Peyer's patch (tissue), 4 donors: ENCODE measurements at regions not wholly inside any gene's neighbourhood (a gene's known extent, or its start where the extent isn't known, plus 50 kb on each side); places are given as distances from the start of the nearest gene placed in this dataset.
"Not testable (repeated sequence)": the region's sequence is repeated elsewhere in the genome, so short reads cannot be mapped to it uniquely, and the experiment has no call there.

ENCODE experiments used
- DNase-seq, 3 donors: peaks; one replicate each; pipeline ENCODE4 v3.0.0-alpha.2; 2017 to 2019
- H3K27ac ChIP-seq, 4 donors: fragments of 200-600 bp; sonication (generic); one replicate each; pipeline ENCODE4 v1.5.1; 2016 to 2019
- H3K27me3 ChIP-seq, 2 donors: fragments of 200-600 bp; sonication (generic); one replicate each; pipeline ENCODE4 v1.5.1; 2019
- H3K36me3 ChIP-seq, 3 donors: fragments of 200-600 bp; sonication (generic); one replicate each; pipeline ENCODE4 v1.5.1; 2016 to 2019
- H3K4me1 ChIP-seq, 4 donors: fragments of 200-600 bp; sonication (generic); one replicate each; pipeline ENCODE4 v1.5.1; 2016 to 2019
- H3K4me3 ChIP-seq, 4 donors: fragments of 200-600 bp; sonication (generic); 1 replicate in 3 of 4; 2 replicates in 1 of 4; pipeline ENCODE4 v1.5.1; 2016 to 2019; ENCODE audit warnings: mild to moderate bottlenecking in 1 of 4
- H3K9me3 ChIP-seq, 4 donors: fragments of 200-600 bp; sonication (generic); one replicate each; pipeline ENCODE4 v1.5.1; 2016 to 2019; ENCODE audit warnings: mild to moderate bottlenecking in 1 of 4
- POLR2A ChIP-seq, 2 donors: fragments of 450-650 bp; IDR thresholded peaks; one replicate each; pipeline ENCODE4 v1.5.1; 2017; ENCODE audit warnings: antibody characterized with exemption in 2 of 2, mild to moderate bottlenecking in 2 of 2, moderate library complexity in 2 of 2
- TF ChIP-seq, protein P1 (sequence below), 6 experiments: fragments of 450-650 bp in 4 of 6; fragments of 200-600 bp in 2 of 6; sonication (generic) in 1 of 6; IDR thresholded peaks; one replicate each; pipeline ENCODE4 v1.5.1; 2017 to 2019; ENCODE audit warnings: antibody characterized with exemption in 6 of 6, mild to moderate bottlenecking in 3 of 6, moderate library complexity in 1 of 6

DNA sequence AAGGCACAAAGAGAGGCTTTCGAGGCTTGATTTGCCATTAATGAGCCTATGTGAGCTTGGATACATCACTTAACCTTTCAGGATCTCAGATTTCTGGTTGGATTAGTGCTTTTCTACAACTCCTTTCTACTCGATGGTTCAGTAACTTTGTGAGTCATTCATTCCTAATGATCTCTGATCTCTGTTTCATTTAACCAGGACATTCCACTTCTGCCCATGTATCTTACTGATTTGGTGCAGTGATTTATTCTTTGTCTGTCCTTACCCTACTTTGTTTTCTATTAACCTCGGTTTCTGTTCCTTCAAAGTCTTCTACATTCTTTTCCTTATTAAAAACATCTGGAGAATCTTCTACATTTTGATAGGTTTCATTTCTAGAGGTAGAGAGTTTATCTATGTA is 94.6 kb upstream of the ZBTB18 start:
- Histone ChIP-seq H3K27me3 (no peaks in the 10 kb centered on the region), H3K4me1 (no peaks in the 10 kb centered on the region), H3K9me3 (no peaks in the 10 kb centered on the region), H3K36me3 (no peaks in the 10 kb centered on the region), H3K4me3 (no peak overlapping the region), H3K27ac (no peak overlapping the region)
- DNase-seq, result no peak
- TF ChIP-seq, protein P1, sequence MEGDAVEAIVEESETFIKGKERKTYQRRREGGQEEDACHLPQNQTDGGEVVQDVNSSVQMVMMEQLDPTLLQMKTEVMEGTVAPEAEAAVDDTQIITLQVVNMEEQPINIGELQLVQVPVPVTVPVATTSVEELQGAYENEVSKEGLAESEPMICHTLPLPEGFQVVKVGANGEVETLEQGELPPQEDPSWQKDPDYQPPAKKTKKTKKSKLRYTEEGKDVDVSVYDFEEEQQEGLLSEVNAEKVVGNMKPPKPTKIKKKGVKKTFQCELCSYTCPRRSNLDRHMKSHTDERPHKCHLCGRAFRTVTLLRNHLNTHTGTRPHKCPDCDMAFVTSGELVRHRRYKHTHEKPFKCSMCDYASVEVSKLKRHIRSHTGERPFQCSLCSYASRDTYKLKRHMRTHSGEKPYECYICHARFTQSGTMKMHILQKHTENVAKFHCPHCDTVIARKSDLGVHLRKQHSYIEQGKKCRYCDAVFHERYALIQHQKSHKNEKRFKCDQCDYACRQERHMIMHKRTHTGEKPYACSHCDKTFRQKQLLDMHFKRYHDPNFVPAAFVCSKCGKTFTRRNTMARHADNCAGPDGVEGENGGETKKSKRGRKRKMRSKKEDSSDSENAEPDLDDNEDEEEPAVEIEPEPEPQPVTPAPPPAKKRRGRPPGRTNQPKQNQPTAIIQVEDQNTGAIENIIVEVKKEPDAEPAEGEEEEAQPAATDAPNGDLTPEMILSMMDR (IDR thresholded peaks at IDR 0.05), result no peak
- no peak for TF ChIP-seq POLR2A (IDR thresholded peaks at IDR 0.05)

DNA sequence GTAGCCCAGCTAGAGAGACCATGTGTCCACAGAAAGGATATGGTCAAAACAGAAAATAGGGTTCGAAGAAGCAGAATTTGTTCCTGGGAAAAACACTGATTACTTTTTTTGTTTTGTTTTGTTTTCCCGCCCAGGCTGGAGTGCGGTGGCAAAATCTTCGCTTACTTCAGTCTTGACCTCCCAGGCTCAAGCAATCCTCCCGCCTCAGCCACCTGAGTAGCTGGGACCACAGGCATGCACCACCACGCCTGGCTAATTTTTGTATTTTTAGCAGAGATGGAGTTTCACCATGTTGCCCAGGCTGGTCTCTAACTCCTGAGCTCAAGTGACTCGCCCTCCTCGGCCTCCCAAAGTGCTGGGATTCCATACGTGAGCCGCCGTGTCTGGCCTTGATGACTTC is 99.9 kb upstream of the ZBTB18 start:
- not testable (repeated sequence) for H3K36me3 ChIP-seq, H3K27me3 ChIP-seq, H3K4me1 ChIP-seq, H3K9me3 ChIP-seq, H3K4me3 ChIP-seq, DNase-seq, H3K27ac ChIP-seq

DNA sequence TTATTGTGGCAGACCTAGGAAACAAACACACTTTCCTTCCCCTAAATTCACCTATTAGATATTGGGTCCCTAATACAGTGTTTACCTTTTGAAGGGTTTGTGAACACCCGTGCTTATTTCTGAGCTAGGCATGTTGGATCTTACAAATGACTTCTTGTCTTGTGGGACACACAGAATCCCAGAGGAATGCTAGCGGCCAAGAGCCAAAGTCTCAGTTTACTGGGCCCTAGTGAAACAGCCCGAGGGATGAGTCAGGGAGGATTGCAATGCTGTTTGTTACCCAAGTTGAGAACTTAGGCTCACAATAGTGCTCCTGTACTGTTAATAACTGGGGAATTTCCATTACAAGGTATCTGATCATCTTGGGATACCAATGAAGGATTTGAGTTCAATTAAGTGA is 100.1 kb upstream of the AKT3 start:
- H3K36me3 ChIP-seq, result no peaks in the 10 kb centered on the region
- TF ChIP-seq POLR2A (IDR thresholded peaks at IDR 0.05), result no peak
- TF ChIP-seq, protein P1 (IDR thresholded peaks at IDR 0.05), result no peak
- no peak overlapping the region for H3K27ac ChIP-seq
- H3K9me3 ChIP-seq, result no peaks in the 10 kb centered on the region
- no peak overlapping the region for H3K4me3 ChIP-seq
- H3K27me3 ChIP-seq, result no peaks in the 10 kb centered on the region
- no peaks in the 10 kb centered on the region for H3K4me1 ChIP-seq
- DNase-seq, result no peak

- Histone ChIP-seq H3K9me3 (no peaks in the 10 kb centered on the region), H3K27ac (no peak overlapping the region), H3K36me3 (no peaks in the 10 kb centered on the region), H3K27me3 (no peaks in the 10 kb centered on the region), H3K4me1 (no peaks in the 10 kb centered on the region), H3K4me3 (no peak overlapping the region)
- no peak for DNase-seq
- TF ChIP-seq, protein P1 (IDR thresholded peaks at IDR 0.05), result peak in 4 of 6 experiments; percentile 10 to 35 (median 31)
- no peak for TF ChIP-seq POLR2A (IDR thresholded peaks at IDR 0.05)
These were observed 96.9 kb upstream of the AKT3 start for GRCh38 chr1:243946946-243947345.

- Histone ChIP-seq H3K4me3 (no peak overlapping the region), H3K4me1 (no peaks in the 10 kb centered on the region), H3K36me3 (no peaks in the 10 kb centered on the region), H3K9me3 (no peaks in the 10 kb centered on the region), H3K27ac (no peak overlapping the region), H3K27me3 (no peaks in the 10 kb centered on the region)
- no peak for DNase-seq
- TF ChIP-seq, protein P1 (IDR thresholded peaks at IDR 0.05), result no peak
- no peak for TF ChIP-seq POLR2A (IDR thresholded peaks at IDR 0.05)
These were observed 96.2 kb upstream of the AKT3 start for GRCh38 chr1:243946253-243946652.

GRCh38 chr1:243945727-243946126 is 95.7 kb upstream of the AKT3 start:
- Histone ChIP-seq H3K4me3 (no peak overlapping the region), H3K27me3 (no peaks in the 10 kb centered on the region), H3K27ac (no peak overlapping the region), H3K4me1 (no peaks in the 10 kb centered on the region), H3K9me3 (no peaks in the 10 kb centered on the region), H3K36me3 (no peaks in the 10 kb centered on the region)
- no peak for DNase-seq
- TF ChIP-seq POLR2A (IDR thresholded peaks at IDR 0.05), result no peak
- TF ChIP-seq, protein P1 (IDR thresholded peaks at IDR 0.05), result no peak
